Stomach (tissue), 8 donors: ENCODE measurements at regions not wholly inside any gene's neighbourhood (a gene's known extent, or its start where the extent isn't known, plus 50 kb on each side); places are given as distances from the start of the nearest gene placed in this dataset.

Experiments used
- DNase-seq, 2 donors: peaks; one replicate each; pipeline versions ENCODE4 v3.0.0 to v3.0.0-alpha.2; 2013 to 2019
- H3K27ac ChIP-seq, 5 donors: fragments of 200-600 bp in 4 of 5; sonication (generic) in 4 of 5; one replicate each; pipeline ENCODE4 v1.5.1; 2013 to 2019; ENCODE audit warnings: mild to moderate bottlenecking in 1 of 5, moderate library complexity in 1 of 5
- H3K27me3 ChIP-seq, 3 donors: fragments of 200-600 bp; sonication (generic); one replicate each; pipeline ENCODE4 v1.5.1; 2017 to 2019; ENCODE audit warnings: mixed run types in 1 of 3
- H3K36me3 ChIP-seq, 4 donors: fragments of 200-600 bp; sonication (generic); 1 replicate in 3 of 4; 2 replicates in 1 of 4; pipeline ENCODE4 v1.5.1; 2016 to 2019
- H3K4me1 ChIP-seq, 4 donors: fragments of 200-600 bp; sonication (generic); one replicate each; pipeline ENCODE4 v1.5.1; 2016 to 2019
- H3K4me3 ChIP-seq, 4 donors: fragments of 200-600 bp; sonication (generic) in 3 of 4; one replicate each; pipeline ENCODE4 v1.5.1; 2016 to 2019; ENCODE audit warnings: mild to moderate bottlenecking in 1 of 4
- H3K9me3 ChIP-seq, 4 donors: fragments of 200-600 bp; sonication (generic); one replicate each; pipeline ENCODE4 v1.5.1; 2016 to 2019
- CTCF ChIP-seq, 7 experiments: fragments of 450-650 bp in 4 of 7; fragments of 200-600 bp in 3 of 7; sonication (generic) in 3 of 7; IDR thresholded peaks; one replicate each; pipeline ENCODE4 v1.5.1; 2016 to 2019; ENCODE audit warnings: antibody characterized with exemption in 7 of 7, control low read depth in 2 of 7, mild to moderate bottlenecking in 1 of 7
- EP300 ChIP-seq: sonication (generic); formaldehyde crosslinking; IDR thresholded peaks from one replicate; pipeline ENCODE4 v1.6.1; 2017; ENCODE audit warnings: antibody characterized with exemption
- POLR2A ChIP-seq, 4 donors: fragments of 450-650 bp; IDR thresholded peaks; one replicate each; pipeline ENCODE4 v1.6.1; 2016; ENCODE audit warnings: antibody characterized with exemption in 4 of 4, control low read depth in 2 of 4, mild to moderate bottlenecking in 1 of 4, moderate library complexity in 1 of 4
- POLR2AphosphoS5 ChIP-seq, 3 donors: sonication (generic); formaldehyde crosslinking; IDR thresholded peaks; one replicate each; pipeline ENCODE4 v1.6.1; 2016; ENCODE audit warnings: antibody characterized with exemption in 3 of 3
- WGBS, 5 donors: extraction: QIAGEN DNeasy Blood & Tissue Kit in 3 of 5; methylation state at CpG; one replicate each; pipeline versions ENCODE4 v1.1.5 to v1.1.7; 2013 to 2018; 5-methylcytosine and 5-hydroxymethylcytosine counted together
- intact Hi-C: fragments of 100-400 bp; cut with DNase I; formaldehyde crosslinking; loops from one replicate; pipeline ENCODE4 v1.15.1; 2023; ENCODE audit warnings: low total_unique reads
- donor health status: healthy with polysubstance abuse.
- donor health status: Bipolar disorder and iron deficiency.
- donor health status: healthy.

- no peak for DNase-seq
- no peaks in the 10 kb centered on the region for H3K27me3 ChIP-seq
- WGBS, 5 donors: 43 to 59% (median 53%) methylated on average over 7 of the region's 7 CpGs
- H3K9me3 ChIP-seq: no peaks in the 10 kb centered on the region
- H3K36me3 ChIP-seq: no peaks in the 10 kb centered on the region
- intact Hi-C loops: no loop called here
- no peaks in the 10 kb centered on the region for H3K4me1 ChIP-seq
- no peak for TF ChIP-seq POLR2A (IDR thresholded peaks at IDR 0.05)
- no peak for TF ChIP-seq EP300
- TF ChIP-seq CTCF (IDR thresholded peaks at IDR 0.05): no peak
- no peak for TF ChIP-seq POLR2AphosphoS5 (IDR thresholded peaks at IDR 0.05)
- H3K4me3 ChIP-seq: no peak overlapping the region
- H3K27ac ChIP-seq: no peak overlapping the region
Measured at GRCh38 chr18:59802031-59802430, 97.8 kb upstream of the PMAIP1 start.

GRCh38 chr18:59801576-59801975 lies 98.2 kb upstream of the PMAIP1 start:
- no peaks in the 10 kb centered on the region for H3K4me1 ChIP-seq
- H3K9me3 ChIP-seq: no peaks in the 10 kb centered on the region
- no peaks in the 10 kb centered on the region for H3K27me3 ChIP-seq
- TF ChIP-seq POLR2A (IDR thresholded peaks at IDR 0.05) (no peak), EP300 (no peak), CTCF (IDR thresholded peaks at IDR 0.05) (no peak), POLR2AphosphoS5 (IDR thresholded peaks at IDR 0.05) (no peak)
- DNase-seq: no peak
- no peaks in the 10 kb centered on the region for H3K36me3 ChIP-seq
- intact Hi-C loops: no loop called here
- H3K27ac ChIP-seq: no peak overlapping the region
- WGBS, 5 donors: 88 to 95% (median 91%) methylated on average over 5 to 6 of the region's 6 CpGs
- H3K4me3 ChIP-seq: no peak overlapping the region

GRCh38 chr18:59800897-59801296 lies 98.9 kb upstream of the PMAIP1 start:
- Histone ChIP-seq H3K9me3 (no peaks in the 10 kb centered on the region), H3K4me1 (no peaks in the 10 kb centered on the region), H3K27ac (no peak overlapping the region), H3K27me3 (no peaks in the 10 kb centered on the region), H3K4me3 (no peak overlapping the region), H3K36me3 (no peaks in the 10 kb centered on the region)
- no peak for DNase-seq
- TF ChIP-seq POLR2AphosphoS5 (IDR thresholded peaks at IDR 0.05) (no peak), EP300 (no peak), POLR2A (IDR thresholded peaks at IDR 0.05) (no peak), CTCF (IDR thresholded peaks at IDR 0.05) (no peak)
- 75 to 89% (median 82%) methylated on average over 4 of the region's 4 CpGs for WGBS, 5 donors
- intact Hi-C loops: no loop called here

- H3K27ac ChIP-seq: no peak overlapping the region
- intact Hi-C loops: no loop called here
- no peak for DNase-seq
- no peak overlapping the region for H3K4me3 ChIP-seq
- H3K9me3 ChIP-seq: no peaks in the 10 kb centered on the region
- H3K27me3 ChIP-seq: no peaks in the 10 kb centered on the region
- H3K4me1 ChIP-seq: no peaks in the 10 kb centered on the region
- no peaks in the 10 kb centered on the region for H3K36me3 ChIP-seq
- WGBS, 5 donors: 64 to 78% (median 76%) methylated on average over 6 of the region's 6 CpGs
- TF ChIP-seq POLR2AphosphoS5 (IDR thresholded peaks at IDR 0.05) (no peak), POLR2A (IDR thresholded peaks at IDR 0.05) (no peak), CTCF (IDR thresholded peaks at IDR 0.05) (no peak), EP300 (no peak)
Measured at GRCh38 chr18:59799383-59800015, 100.3 kb upstream of the PMAIP1 start.
